ENCODE measurements at regions not wholly inside any gene's neighbourhood (a gene's known extent, or its start where the extent isn't known, plus 50 kb on each side); places are given as distances from the start of the nearest gene placed in this dataset.

- no peak overlapping the region for H2AFZ ChIP-seq
- Mint-ChIP-seq H3K4me1 (no peaks in the 10 kb centered on the region), H3K36me3 (ENCODE audit: low read depth) (peaks cover 2% of the 10 kb centered on the region; the same call in 1 of the 3 replicates), H3K4me3 (no peak overlapping the region), H3K9me3 (peaks cover 2% of the 10 kb centered on the region; the same call in 2 of the 3 replicates), H3K27ac (no peak overlapping the region), H3K27me3 (ENCODE audit: insufficient read depth, low read depth, poor library complexity) (no peaks in the 10 kb centered on the region)
- H4K20me1 ChIP-seq (replicated peaks; ENCODE audit: insufficient read depth), result no peaks in the 10 kb centered on the region
- H3K79me2 ChIP-seq (replicated peaks; ENCODE audit: insufficient read depth), result no peaks in the 10 kb centered on the region
- DNase-seq (ENCODE audit: low spot score), result peak; percentile 65
- H3K9me2 ChIP-seq (ENCODE audit: insufficient read depth), result peaks cover 10% of the 10 kb centered on the region; the same call in 1 of the 2 replicates
- ATAC-seq, result peak; percentile 49
- H3K4me1 ChIP-seq (ENCODE audit: insufficient read depth), result no peaks in the 10 kb centered on the region
- H3K36me3 ChIP-seq (ENCODE audit: insufficient read depth), result no peaks in the 10 kb centered on the region
- H3K27ac ChIP-seq (ENCODE audit: low read depth), result no peak overlapping the region
- TF ChIP-seq, protein P1, sequence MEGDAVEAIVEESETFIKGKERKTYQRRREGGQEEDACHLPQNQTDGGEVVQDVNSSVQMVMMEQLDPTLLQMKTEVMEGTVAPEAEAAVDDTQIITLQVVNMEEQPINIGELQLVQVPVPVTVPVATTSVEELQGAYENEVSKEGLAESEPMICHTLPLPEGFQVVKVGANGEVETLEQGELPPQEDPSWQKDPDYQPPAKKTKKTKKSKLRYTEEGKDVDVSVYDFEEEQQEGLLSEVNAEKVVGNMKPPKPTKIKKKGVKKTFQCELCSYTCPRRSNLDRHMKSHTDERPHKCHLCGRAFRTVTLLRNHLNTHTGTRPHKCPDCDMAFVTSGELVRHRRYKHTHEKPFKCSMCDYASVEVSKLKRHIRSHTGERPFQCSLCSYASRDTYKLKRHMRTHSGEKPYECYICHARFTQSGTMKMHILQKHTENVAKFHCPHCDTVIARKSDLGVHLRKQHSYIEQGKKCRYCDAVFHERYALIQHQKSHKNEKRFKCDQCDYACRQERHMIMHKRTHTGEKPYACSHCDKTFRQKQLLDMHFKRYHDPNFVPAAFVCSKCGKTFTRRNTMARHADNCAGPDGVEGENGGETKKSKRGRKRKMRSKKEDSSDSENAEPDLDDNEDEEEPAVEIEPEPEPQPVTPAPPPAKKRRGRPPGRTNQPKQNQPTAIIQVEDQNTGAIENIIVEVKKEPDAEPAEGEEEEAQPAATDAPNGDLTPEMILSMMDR (conservative IDR thresholded peaks at IDR 0.05; ENCODE audit: low read depth in 2 of 2), result peak; percentile 68 to 84
- no peak for TF ChIP-seq ZNF114 (CRISPR knock-in tag; IDR thresholded peaks at IDR 0.05)
- H3K4me3 ChIP-seq, result no peak overlapping the region
- H3K27me3 ChIP-seq (ENCODE audit: insufficient read depth), result no peaks in the 10 kb centered on the region
- no peaks in the 10 kb centered on the region for H3F3A ChIP-seq (replicated peaks; ENCODE audit: low read depth)
- H3K4me2 ChIP-seq, result no peak overlapping the region
Measured at GRCh38 chr13:82330499-82330898, 1551.8 kb downstream of the SLITRK1 start.

- H3K36me3 ChIP-seq (ENCODE audit: insufficient read depth), result no peaks in the 10 kb centered on the region
- Mint-ChIP-seq H3K27ac (no peak overlapping the region), H3K4me3 (no peak overlapping the region), H3K4me1 (peaks cover 4% of the 10 kb centered on the region), H3K36me3 (ENCODE audit: low read depth) (peaks cover 7% of the 10 kb centered on the region; the same call in 2 of the 3 replicates), H3K9me3 (peaks cover 19% of the 10 kb centered on the region), H3K27me3 (ENCODE audit: insufficient read depth, low read depth, poor library complexity) (no peaks in the 10 kb centered on the region)
- DNase-seq (ENCODE audit: low spot score), result no peak
- H3F3A ChIP-seq (replicated peaks; ENCODE audit: low read depth), result no peaks in the 10 kb centered on the region
- H2AFZ ChIP-seq, result peak overlapping the region; percentile 28; the same call in 1 of the 2 replicates
- H3K4me1 ChIP-seq (ENCODE audit: insufficient read depth), result no peaks in the 10 kb centered on the region
- H3K79me2 ChIP-seq (replicated peaks; ENCODE audit: insufficient read depth), result no peaks in the 10 kb centered on the region
- no peak overlapping the region for H3K27ac ChIP-seq (ENCODE audit: low read depth)
- H3K27me3 ChIP-seq (ENCODE audit: insufficient read depth), result no peaks in the 10 kb centered on the region
- H3K9me2 ChIP-seq (ENCODE audit: insufficient read depth), result peaks cover 22% of the 10 kb centered on the region; the same call in 1 of the 2 replicates
- no peaks in the 10 kb centered on the region for H4K20me1 ChIP-seq (replicated peaks; ENCODE audit: insufficient read depth)
- H3K4me3 ChIP-seq, result no peak overlapping the region
- no peak for ATAC-seq
- no peak overlapping the region for H3K4me2 ChIP-seq
- TF ChIP-seq STAT1 (IDR thresholded peaks at IDR 0.05; ENCODE audit: unreplicated experiment), result no peak
- no peak for TF ChIP-seq EZH2phosphoT487 (IDR thresholded peaks at IDR 0.05; ENCODE audit: unreplicated experiment)
- TF ChIP-seq NANOG (IDR thresholded peaks at IDR 0.05; ENCODE audit: borderline replicate concordance), result no peak
- TF ChIP-seq, protein P2, sequence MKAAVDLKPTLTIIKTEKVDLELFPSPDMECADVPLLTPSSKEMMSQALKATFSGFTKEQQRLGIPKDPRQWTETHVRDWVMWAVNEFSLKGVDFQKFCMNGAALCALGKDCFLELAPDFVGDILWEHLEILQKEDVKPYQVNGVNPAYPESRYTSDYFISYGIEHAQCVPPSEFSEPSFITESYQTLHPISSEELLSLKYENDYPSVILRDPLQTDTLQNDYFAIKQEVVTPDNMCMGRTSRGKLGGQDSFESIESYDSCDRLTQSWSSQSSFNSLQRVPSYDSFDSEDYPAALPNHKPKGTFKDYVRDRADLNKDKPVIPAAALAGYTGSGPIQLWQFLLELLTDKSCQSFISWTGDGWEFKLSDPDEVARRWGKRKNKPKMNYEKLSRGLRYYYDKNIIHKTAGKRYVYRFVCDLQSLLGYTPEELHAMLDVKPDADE (IDR thresholded peaks at IDR 0.05), result no peak
- TF ChIP-seq JUNB (IDR thresholded peaks at IDR 0.05; ENCODE audit: unreplicated experiment), result no peak
- TF ChIP-seq CREB1 (CRISPR knock-in tag; IDR thresholded peaks at IDR 0.05; ENCODE audit: low read depth), result no peak
- no peak for TF ChIP-seq ZNF114 (CRISPR knock-in tag; IDR thresholded peaks at IDR 0.05)
- no peak for TF ChIP-seq POLR2AphosphoS5 (IDR thresholded peaks at IDR 0.05; ENCODE audit: low read depth)
- no peak for TF ChIP-seq ZNF331 (CRISPR knock-in tag; IDR thresholded peaks at IDR 0.05; ENCODE audit: low read depth)
- TF ChIP-seq ZNF462 (CRISPR knock-in tag; IDR thresholded peaks at IDR 0.05), result no peak
Measured at GRCh38 chr13:82323101-82323500, 1559.2 kb downstream of the SLITRK1 start.
